Skeletal muscle cell (primary cell): ENCODE measurements at regions not wholly inside any gene's neighbourhood (a gene's known extent, or its start where the extent isn't known, plus 50 kb on each side); places are given as distances from the start of the nearest gene placed in this dataset.

ENCODE experiments used
- DNase-seq: peaks from one replicate; pipeline ENCODE4 v3.0.0-alpha.2; 2010; ENCODE audit warnings: low read depth
- H3K4me3 ChIP-seq: 2 replicates; pipeline ENCODE4 v1.5.1; 2011; ENCODE audit warnings: low read depth, mild to moderate bottlenecking, control low read depth, low read length, moderate library complexity

GRCh38 chr5:171663311-171664085 is 122.1 kb upstream of the SMIM23 start:
- H3K4me3 ChIP-seq = no peak overlapping the region
- DNase-seq = no peak

DNA sequence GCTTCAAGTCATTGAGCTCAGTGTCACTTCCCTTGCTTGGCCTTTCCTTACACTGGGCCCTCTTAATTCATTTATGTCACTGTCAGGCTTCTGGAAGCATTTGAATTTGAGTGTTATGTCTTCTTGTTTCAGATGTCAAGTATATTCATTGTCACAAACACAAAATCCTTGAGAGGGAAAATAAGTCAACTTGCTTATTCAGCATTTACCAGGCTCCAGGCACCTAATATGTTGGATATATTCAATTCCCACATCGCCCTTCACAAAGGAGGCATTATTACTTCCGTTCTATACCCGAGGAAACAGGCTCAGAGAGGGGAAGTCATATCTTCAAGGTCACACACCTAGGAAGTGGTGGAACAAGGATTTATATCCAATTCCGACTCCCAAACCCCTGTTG is 121.1 kb upstream of the SMIM23 start:
- no peak for DNase-seq
- no peak overlapping the region for H3K4me3 ChIP-seq

DNA sequence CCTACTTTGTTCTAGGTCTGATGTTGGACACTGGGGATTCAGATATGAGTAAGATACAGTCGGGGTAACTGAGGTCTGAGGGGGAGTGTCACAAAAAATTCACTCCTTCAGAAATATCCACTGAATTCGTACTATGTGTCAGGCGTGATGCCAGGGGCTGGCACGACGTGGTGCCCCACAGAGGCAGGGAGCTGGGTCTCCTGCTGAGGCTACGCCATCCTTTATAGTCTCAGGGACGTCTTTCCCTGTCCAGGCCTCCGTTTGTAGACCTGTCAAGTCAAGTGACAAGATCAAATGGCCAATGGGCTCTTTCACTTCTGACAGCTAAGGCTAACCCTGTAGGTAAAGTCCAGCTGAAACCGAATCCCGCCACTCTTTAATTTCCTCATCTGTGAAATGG is 118.8 kb upstream of the SMIM23 start:
- no peak for DNase-seq
- H3K4me3 ChIP-seq = no peak overlapping the region

GRCh38 chr5:171667341-171668096 is 118.1 kb upstream of the SMIM23 start:
- DNase-seq = peak; percentile 45
- no peak overlapping the region for H3K4me3 ChIP-seq

DNA sequence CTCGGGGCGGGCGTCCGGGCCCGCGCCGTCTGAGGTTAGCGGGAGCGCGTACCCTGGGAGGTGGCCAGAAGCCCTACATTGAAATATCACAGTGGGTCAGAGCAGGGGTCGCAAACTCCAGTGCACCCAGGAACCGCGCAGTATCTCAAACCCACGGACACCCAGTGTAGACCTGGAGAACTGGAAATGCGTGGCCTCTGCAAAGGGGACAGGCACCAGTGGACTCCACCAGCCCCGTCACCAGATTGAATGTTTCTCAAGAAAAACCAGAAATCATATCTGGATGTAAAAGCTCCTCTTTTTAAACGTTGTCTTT is 117.6 kb upstream of the SMIM23 start:
- no peak overlapping the region for H3K4me3 ChIP-seq
- DNase-seq = no peak

GRCh38 chr5:171669571-171669970 is 116.0 kb upstream of the SMIM23 start:
- DNase-seq = no peak

DNA sequence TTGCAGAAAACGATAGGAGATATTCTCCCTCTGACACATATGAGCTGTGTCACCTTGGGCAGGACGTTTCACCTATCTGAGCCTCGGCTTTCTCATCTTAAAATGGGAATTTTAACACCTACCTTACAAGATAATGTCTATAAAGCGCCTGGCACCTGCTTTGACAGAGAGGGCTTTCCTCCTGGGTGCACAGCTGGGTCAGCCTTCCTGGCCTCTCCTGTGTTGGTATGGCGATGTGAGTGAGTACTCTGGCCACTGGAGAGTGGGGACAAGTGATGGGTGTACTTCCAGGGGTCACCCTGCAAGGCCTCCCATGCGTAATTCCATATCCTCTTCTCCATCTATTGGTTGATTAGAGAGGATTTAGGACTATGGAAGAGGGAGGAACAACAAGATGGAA is 113.1 kb upstream of the SMIM23 start:
- no peak for DNase-seq
- no peak overlapping the region for H3K4me3 ChIP-seq

More at GRCh38 chr5:171669571-171669970, 116.0 kb upstream of the SMIM23 start:
- no peak overlapping the region for H3K4me3 ChIP-seq

DNA sequence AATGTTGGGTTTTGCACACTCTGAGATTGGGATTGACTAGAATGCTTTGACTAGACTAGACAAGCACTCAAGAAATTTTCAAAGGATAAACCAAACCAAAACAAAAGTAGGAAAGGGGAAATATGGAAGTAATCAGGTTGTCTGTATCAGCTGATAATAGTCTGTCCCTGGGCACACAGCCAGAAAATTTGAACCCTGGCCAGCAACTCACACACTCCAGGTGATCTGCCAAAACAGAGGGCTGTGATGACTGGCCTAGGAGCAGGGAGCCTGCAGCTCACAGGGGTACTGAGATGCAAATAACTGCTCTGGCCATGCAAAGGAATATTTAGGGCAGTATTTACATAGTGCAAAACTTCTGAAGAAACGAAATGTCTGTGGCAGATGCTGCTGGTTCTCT is 112.3 kb upstream of the SMIM23 start:
- no peak for DNase-seq
- no peak overlapping the region for H3K4me3 ChIP-seq

DNA sequence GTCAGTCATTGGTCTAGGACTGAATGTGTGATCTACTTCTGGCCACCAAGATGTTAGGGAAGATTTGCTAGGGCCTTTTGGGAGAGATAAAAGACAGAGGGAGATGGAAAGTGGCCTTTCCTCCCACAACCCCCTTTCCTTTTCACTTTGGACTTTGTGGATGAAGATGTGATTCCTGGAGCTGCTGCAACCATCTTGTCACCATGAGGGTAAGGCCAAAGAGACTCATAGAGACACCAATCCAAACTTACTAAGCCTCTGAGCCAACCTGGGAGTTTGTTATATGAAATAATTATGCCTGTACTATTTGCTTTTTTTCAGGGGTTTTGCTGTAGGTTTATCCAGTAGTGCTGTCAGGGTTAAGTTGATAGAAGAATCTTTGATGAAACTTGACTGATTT is 111.8 kb upstream of the SMIM23 start:
- no peak overlapping the region for H3K4me3 ChIP-seq
- no peak for DNase-seq

DNA sequence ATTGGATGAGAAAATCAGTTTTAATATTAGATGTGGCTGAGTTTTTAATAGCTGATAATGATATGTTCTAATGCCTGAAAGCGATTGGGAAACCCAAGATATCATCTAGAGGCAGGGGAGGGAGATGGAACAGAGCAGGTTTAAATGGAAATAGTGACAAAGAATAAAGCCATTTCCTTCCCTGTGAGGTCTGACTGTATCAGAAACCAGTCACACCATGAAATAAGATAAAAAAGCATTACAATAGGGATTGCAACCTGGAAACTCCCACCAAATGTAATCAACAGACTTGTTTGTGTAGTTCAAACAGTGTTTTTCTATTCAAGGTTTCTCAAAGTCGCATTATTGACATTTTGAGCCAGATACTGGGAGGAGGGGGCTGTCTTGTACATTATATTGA is 110.1 kb upstream of the SMIM23 start:
- DNase-seq = no peak
- H3K4me3 ChIP-seq = no peak overlapping the region

DNA sequence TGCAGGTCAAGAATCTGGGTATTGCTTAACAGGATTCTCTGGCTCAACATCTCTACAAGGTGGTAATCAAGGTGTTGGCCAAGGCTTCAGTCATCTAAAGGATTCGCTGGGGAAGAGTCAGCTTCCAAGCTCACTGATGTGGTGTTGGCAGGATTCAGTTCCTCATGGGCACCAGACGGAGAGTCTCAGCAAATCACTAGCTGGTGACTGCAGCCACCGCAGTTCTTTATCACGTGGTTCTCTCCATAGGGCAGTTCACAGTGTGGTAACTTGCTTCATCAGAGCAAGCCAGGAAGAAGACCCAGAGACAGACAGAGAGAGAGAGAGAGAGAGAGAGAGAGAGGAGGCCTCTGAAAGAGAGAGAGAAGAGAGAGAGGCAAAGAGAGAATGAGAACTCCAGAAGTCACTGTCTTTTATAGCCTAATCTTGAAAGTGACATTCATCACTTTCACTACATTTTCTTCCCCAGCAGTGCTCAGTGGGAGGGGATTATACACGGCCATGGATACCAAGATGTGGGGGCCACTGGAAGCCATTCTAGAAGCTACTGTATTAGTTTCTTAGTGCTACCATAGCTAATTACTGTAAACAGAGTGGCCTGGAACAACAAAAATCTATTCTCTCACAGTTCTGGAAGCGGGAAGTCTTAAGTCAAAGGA is 109.2 kb upstream of the SMIM23 start:
- DNase-seq = no peak
- H3K4me3 ChIP-seq = no peak overlapping the region

- H3K4me3 ChIP-seq = no peak overlapping the region
- DNase-seq = no peak
These were observed 107.0 kb upstream of the SMIM23 start for GRCh38 chr5:171678646-171679045.

- DNase-seq = no peak
- H3K4me3 ChIP-seq = no peak overlapping the region
These were observed 105.1 kb upstream of the SMIM23 start for GRCh38 chr5:171680485-171680884.

DNA sequence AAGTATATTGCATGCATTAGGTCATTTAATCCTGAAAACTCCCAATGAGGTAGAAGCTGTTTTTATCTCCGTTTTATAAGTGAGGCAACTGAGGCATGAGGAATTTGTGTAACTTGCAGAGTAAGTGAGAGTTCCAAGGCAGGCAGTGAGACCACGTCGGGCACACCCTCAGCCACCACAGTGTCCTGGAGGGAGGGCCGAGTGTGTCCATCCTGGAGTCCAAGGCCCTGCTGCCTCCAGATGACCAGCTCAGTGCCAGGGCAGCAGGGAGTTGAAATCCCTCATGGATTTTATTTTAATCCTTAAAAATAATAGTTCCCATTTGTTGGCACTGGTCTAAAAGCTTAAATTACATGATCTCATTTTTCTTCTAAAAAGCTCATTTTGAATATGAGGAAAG is 104.6 kb upstream of the SMIM23 start:
- no peak overlapping the region for H3K4me3 ChIP-seq
- no peak for DNase-seq

- no peak for DNase-seq
- no peak overlapping the region for H3K4me3 ChIP-seq
These were observed 103.9 kb upstream of the SMIM23 start for GRCh38 chr5:171681677-171682076.

- no peak for DNase-seq
- no peak overlapping the region for H3K4me3 ChIP-seq
These were observed 102.8 kb upstream of the SMIM23 start for GRCh38 chr5:171682801-171683200.

- no peak overlapping the region for H3K4me3 ChIP-seq
- no peak for DNase-seq
These were observed 101.4 kb upstream of the SMIM23 start for GRCh38 chr5:171684169-171684568.

DNA sequence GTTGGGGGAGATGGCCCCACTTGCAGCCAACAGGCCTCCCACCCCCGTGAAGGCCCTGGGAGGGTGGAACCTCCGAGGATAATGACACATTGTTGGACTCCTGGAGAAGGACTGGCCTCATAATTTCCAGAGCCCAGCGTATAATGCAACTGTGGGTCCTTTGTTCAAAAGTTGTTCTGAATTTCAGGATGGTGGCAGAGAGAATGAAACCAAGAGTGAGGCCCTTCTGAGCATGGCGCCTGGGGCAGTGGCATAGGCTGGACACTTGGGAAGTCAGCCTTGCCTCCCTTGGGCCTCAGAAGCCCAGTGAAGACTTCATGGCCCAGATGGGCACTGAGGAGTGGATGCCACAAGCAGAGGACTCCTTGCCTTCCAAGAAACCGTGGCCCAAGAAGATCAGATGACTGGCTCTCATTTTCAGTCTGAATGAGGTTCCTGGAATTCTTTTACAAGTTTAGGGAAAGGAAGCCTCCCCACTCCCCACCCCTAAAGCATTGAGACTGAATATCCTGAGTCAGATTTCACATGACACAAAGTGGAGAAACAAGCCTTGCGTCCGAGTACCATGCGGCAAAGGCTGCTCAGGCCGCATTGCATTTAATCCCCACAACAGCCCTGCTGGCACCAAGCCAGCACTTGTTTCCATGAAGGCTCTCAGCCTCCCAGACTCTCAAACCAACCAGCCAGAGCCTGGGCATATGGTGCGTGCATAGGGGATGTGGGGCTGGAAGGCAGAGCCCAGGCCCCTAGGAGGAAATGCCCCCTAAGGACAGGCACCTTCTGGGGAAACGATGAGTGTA is 96.7 kb upstream of the SMIM23 start:
- DNase-seq = no peak
- H3K4me3 ChIP-seq = no peak overlapping the region

GRCh38 chr5:171689853-171690417 is 95.7 kb upstream of the SMIM23 start:
- DNase-seq = no peak
- no peak overlapping the region for H3K4me3 ChIP-seq

GRCh38 chr5:171692107-171692506 is 93.5 kb upstream of the SMIM23 start:
- no peak for DNase-seq
- H3K4me3 ChIP-seq = no peak overlapping the region
